ENCODE measurements at regions not wholly inside any gene's neighbourhood (a gene's known extent, or its start where the extent isn't known, plus 50 kb on each side); places are given as distances from the start of the nearest gene placed in this dataset.

DNA sequence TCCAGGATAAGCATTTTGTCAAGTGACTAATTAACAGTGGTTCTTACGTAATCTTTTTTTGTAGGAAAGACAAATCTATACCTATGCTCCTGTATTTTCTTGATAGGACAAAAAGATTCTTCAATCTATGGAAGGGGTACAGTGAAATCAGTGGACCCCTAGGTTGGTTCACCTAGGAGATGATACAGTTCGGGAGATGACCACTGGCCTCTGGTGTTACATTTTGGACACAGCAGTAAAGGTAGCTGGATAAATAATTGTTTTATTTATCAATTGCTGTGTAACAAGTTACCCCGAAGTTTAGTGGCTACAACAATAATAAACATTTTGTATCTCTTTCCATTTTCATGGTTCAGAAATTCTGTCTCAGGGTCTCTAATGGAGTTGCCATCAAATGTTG lies 288.2 kb upstream of the MAGI2 start:
- TF ChIP-seq, protein P1, sequence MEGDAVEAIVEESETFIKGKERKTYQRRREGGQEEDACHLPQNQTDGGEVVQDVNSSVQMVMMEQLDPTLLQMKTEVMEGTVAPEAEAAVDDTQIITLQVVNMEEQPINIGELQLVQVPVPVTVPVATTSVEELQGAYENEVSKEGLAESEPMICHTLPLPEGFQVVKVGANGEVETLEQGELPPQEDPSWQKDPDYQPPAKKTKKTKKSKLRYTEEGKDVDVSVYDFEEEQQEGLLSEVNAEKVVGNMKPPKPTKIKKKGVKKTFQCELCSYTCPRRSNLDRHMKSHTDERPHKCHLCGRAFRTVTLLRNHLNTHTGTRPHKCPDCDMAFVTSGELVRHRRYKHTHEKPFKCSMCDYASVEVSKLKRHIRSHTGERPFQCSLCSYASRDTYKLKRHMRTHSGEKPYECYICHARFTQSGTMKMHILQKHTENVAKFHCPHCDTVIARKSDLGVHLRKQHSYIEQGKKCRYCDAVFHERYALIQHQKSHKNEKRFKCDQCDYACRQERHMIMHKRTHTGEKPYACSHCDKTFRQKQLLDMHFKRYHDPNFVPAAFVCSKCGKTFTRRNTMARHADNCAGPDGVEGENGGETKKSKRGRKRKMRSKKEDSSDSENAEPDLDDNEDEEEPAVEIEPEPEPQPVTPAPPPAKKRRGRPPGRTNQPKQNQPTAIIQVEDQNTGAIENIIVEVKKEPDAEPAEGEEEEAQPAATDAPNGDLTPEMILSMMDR (IDR thresholded peaks at IDR 0.05): peak in 2 of 6 experiments; percentile 18 to 34
- no peak for TF ChIP-seq POLR2A (IDR thresholded peaks at IDR 0.05)

Measured in Peyer's patch (tissue), 4 donors.